C4-2B (cell line): ENCODE measurements at regions not wholly inside any gene's neighbourhood (a gene's known extent, or its start where the extent isn't known, plus 50 kb on each side); places are given as distances from the start of the nearest gene placed in this dataset.

Experiments
- ZFX ChIP-seq: fragments of 450-650 bp; IDR thresholded peaks from 2 replicates; pipeline ENCODE4 v1.6.1; 2017
- TF ChIP-seq, protein P1 (sequence below): fragments of 450-650 bp; conservative IDR thresholded peaks from 2 replicates; pipeline ENCODE4 v1.5.1; 2017; ENCODE audit warnings: mild to moderate bottlenecking

DNA sequence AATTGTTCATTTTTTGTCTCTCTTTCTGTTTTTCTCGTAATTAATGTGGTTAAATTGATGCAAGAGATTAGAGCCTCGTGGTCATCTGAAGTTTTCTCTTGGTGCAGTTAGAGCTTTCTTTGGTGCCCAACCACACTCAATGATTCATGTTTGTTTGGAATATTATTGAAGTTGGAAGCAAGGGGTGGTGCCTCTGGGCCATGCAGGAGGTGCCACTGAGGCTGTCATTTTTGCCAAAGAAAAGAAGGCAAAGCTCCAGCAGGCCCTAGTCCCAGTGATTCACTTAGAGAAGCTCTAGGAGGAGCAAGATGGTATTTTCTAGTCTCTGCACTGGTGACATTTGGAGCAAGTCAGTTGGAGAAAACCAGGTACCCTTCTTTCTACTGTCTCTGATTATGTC lies 144.5 kb upstream of the RALGAPA2 start:
- TF ChIP-seq, protein P1, sequence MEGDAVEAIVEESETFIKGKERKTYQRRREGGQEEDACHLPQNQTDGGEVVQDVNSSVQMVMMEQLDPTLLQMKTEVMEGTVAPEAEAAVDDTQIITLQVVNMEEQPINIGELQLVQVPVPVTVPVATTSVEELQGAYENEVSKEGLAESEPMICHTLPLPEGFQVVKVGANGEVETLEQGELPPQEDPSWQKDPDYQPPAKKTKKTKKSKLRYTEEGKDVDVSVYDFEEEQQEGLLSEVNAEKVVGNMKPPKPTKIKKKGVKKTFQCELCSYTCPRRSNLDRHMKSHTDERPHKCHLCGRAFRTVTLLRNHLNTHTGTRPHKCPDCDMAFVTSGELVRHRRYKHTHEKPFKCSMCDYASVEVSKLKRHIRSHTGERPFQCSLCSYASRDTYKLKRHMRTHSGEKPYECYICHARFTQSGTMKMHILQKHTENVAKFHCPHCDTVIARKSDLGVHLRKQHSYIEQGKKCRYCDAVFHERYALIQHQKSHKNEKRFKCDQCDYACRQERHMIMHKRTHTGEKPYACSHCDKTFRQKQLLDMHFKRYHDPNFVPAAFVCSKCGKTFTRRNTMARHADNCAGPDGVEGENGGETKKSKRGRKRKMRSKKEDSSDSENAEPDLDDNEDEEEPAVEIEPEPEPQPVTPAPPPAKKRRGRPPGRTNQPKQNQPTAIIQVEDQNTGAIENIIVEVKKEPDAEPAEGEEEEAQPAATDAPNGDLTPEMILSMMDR = no peak
- no peak for TF ChIP-seq ZFX
